ENCODE measurements at regions not wholly inside any gene's neighbourhood (a gene's known extent, or its start where the extent isn't known, plus 50 kb on each side); places are given as distances from the start of the nearest gene placed in this dataset.

- Histone ChIP-seq H3K79me1 (ENCODE audit: insufficient read depth, low read depth, low read length, poor library complexity, severe bottlenecking) (no peaks in the 10 kb centered on the region), H3K23ac (ENCODE audit: insufficient read length, low read depth, low read length) (no peak overlapping the region), H3K4me1 (ENCODE audit: insufficient read depth, low read length) (peaks cover 2% of the 10 kb centered on the region; the same call in 1 of the 2 replicates), H3K27me3 (ENCODE audit: insufficient read depth, low read length) (no peaks in the 10 kb centered on the region), H3T11ph (ENCODE audit: low read length) (no peak overlapping the region), H3K23me2 (ENCODE audit: insufficient read length, low read depth, low read length, poor library complexity, severe bottlenecking) (no peaks in the 10 kb centered on the region), H2BK20ac (ENCODE audit: low read depth, low read length, poor library complexity, severe bottlenecking) (no peak overlapping the region), H3K9ac (ENCODE audit: extremely low read depth, insufficient read length, low read length) (no peak overlapping the region), H4K20me1 (ENCODE audit: control insufficient read depth, insufficient read depth, insufficient read length) (no peaks in the 10 kb centered on the region), H3K14ac (ENCODE audit: insufficient read depth, low read length) (no peak overlapping the region), H3K9me3 (ENCODE audit: control insufficient read depth, low read depth, low read length) (no peaks in the 10 kb centered on the region), H4K8ac (replicated peaks; ENCODE audit: insufficient read length, low read depth, low read length) (no peak overlapping the region), H3K56ac (ENCODE audit: insufficient read length, low read depth, low read length) (no peak overlapping the region), H2BK120ac (ENCODE audit: low read depth, low read length, poor library complexity, severe bottlenecking) (no peak overlapping the region), H3K4me2 (ENCODE audit: insufficient read depth, insufficient read length, low read length) (no peak overlapping the region), H4K91ac (ENCODE audit: insufficient read length, low read depth, low read length) (no peak overlapping the region), H2AK5ac (ENCODE audit: insufficient read length, low read length) (no peak overlapping the region), H2BK5ac (ENCODE audit: insufficient read length, low read length) (no peak overlapping the region), H2AFZ (ENCODE audit: low read length) (no peak overlapping the region), H3K79me2 (ENCODE audit: insufficient read depth, low read length) (no peaks in the 10 kb centered on the region), H3K4ac (ENCODE audit: low read depth, low read length) (no peak overlapping the region), H2BK15ac (ENCODE audit: low read depth, low read length) (no peak overlapping the region), H4K5ac (ENCODE audit: insufficient read length, low read depth, low read length) (no peak overlapping the region), H2BK12ac (ENCODE audit: insufficient read length, low read depth, low read length) (no peak overlapping the region), H3K18ac (ENCODE audit: insufficient read length, low read depth, low read length) (no peak overlapping the region), H3K27ac (ENCODE audit: insufficient read length, low read depth, low read length) (no peak overlapping the region)
- Mint-ChIP-seq H3K9me3 (no peaks in the 10 kb centered on the region), H3K4me1 (no peaks in the 10 kb centered on the region), H3K36me3 (ENCODE audit: insufficient read depth in 1 of 3, low read depth in 3 of 3) (no peaks in the 10 kb centered on the region; a peak in 1 of 7 replicates), H3K27ac (no peak overlapping the region), H3K27me3 (ENCODE audit: low read depth) (no peaks in the 10 kb centered on the region), H3K4me3 (no peak overlapping the region)
- WGBS (ENCODE audit: extremely low coverage, insufficient read length, low lambda C conversion rate): no CpG with 5 or more reads among the region's 4 CpGs
- no peak for TF ChIP-seq CTCF (conservative IDR thresholded peaks at IDR 0.05)
- DNase-seq: no peak
These were observed 61.6 kb upstream of the PARD3B start for GRCh38 chr2:204483608-204484081.

All from H9 (cell line).